Brain pericyte (primary cell): ENCODE measurements at regions not wholly inside any gene's neighbourhood (a gene's known extent, or its start where the extent isn't known, plus 50 kb on each side); places are given as distances from the start of the nearest gene placed in this dataset.
"Not testable (repeated sequence)": the region's sequence is repeated elsewhere in the genome, so short reads cannot be mapped to it uniquely, and the experiment has no call there.

ENCODE experiments used
- DNase-seq: peaks from one replicate; pipeline ENCODE4 v3.0.0-alpha.2; 2012; ENCODE audit warnings: low read depth, low spot score

DNA sequence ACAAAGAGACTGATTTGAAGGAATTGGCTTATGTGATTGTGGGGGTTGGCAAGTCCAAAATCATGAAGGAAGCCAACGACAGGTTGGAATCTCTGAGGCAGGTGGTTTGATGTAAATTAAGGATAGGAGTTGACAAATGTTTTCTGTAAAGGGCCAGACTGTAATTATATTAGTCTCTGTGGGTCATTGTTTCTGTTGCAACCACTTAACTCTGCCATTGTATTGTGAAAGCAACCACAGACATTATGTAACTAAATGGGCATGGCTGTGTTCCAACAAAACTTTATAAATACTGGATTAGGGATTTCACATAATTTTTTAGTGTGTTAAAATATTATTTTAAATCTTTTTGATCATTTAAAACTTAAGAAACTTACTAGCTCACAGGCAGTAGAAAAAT, 199.2 kb upstream of the MYLIP start:
- no peak for DNase-seq

DNA sequence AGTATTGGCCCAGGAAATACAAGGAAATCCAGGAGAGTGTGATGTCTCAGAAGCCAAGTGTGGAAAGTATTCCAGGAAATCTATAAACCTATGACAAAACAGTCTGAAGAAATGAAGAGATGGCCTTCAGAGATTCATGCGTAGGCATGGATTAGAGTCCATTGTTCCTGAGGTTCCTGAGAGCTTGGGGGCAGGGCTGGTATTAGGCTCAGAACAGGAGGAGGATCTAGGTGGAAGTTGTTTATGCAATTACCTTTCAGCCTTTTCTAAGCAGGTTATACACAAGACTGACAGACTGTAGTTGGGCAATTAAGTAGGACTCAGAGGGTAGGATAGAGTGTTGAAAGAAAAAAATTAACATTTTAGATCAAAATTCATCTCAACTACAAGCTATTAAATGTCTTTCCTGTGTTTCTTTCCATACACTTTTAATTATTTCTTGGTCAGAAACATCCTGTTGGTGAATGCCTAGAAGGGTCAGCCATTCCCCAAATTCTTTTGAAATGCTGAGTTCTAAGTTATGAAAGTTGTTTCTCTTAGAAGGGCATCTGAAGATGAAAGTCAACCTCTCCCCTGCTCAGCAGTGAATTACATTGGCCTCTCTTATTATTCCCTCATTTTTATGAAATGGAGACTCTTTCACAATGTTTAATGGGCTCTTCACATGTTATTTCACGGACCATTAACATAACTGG, 201.2 kb upstream of the MYLIP start:
- no peak for DNase-seq

DNA sequence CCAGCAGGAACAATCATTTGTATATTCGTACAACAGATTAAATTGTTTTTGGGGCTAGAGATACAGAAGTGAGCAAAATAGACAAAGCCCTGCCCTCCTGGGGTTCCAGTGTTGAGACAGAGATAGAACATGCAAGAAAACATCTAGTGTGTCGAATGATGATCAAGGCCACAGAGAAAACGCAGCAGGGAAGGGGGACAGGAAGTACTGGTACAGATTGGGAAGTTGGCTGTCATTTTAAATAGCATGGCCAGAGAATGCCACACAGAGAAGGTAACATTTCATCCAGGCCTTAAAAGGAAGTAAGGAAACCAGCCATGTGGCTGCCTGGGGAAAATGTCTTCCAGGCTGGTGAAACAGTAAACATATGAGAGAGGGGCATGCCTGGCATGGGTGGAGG, 202.6 kb upstream of the MYLIP start:
- no peak for DNase-seq

DNA sequence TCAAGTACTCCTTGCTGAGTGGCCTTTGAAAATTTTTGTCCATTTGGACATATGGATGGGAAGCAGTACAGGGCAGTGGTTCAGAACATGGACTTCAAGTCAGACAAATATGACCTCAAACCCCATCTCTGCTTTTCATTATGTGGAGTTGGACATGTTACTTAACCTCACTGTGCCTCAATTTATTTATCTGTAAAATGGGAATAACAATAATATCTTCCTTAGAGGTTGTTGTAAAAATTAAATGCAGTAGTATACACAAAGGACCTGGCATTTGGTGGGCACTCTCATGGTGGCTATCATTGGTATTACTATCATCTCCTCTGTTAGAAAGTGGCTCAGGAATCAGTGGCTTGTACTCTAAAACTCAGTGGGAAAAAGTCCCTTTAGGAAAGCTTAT, 204.0 kb upstream of the MYLIP start:
- DNase-seq, result no peak

DNA sequence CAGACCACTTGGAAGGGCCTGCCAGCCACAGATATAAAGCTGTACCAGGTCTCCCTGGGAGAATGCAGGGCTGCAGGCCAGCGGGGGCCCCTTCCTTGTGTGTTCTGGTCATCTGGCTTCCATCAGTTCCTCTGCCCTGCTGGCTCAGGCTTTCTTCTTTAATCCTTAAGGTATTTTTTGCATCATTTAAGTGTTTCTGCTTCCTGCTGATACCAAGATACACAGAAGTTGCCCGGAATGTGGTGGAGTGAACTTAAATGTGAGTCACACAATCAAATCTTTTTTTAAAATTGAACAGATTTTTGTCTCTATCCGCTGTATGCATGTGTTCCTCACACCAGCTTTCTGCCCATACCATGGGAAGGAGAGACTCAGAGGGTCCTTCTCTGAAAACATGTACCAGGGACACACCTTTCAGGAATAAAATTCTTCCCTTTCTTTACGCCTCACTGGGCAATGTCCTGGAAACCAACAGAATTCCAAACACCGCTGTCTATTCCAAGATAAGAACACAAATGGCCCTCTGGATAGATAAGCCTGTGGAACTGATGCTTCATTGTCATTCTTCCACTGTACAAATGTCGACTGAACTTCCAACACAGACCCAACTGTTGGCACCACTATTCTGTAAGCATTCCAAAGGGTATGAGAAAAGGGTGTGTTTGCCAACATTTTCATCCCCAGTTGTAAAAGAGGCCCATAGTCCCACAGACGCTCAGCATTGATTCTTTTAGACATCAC, 206.2 kb upstream of the MYLIP start:
- DNase-seq, result peak; percentile 56

DNA sequence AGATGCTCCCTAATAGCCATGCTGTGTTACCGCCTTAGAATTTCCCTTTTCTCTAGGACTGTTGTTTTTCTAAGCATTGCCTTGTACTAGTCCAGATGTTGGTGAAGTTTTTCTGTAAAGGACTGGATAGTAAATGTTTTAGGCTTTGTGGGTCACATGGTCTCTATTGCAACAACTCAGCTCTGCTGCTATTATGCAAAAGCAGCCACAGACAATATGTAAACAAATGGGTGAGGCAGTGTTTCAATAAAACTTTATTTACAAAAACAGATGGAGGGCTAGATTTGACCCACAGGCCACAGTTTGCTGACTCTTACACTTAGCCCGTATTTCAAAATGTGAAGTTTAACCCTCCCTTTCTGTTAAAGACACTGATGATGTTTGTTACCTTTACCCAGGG, 207.6 kb upstream of the MYLIP start:
- DNase-seq, result no peak

DNA sequence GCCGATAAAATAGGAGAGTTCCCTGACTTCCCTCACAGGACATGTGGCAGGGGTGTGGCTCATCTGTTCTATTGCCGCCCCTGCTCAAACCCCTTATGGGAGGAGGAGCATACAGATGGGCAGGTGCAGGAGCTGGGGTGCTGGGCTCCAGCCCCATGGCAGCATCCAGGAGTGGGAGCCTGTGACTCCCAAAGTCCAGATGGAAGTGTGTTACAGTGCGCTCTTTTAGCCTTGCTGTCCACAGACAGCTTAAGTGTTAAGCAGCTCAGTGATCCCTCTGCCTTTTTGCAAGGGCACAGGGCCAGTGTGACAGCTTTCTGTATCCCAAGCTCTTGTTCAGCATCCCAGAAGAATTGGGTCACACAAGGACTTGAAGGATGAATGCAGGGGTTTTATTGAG, 212.3 kb upstream of the MYLIP start:
- DNase-seq, result no peak

DNA sequence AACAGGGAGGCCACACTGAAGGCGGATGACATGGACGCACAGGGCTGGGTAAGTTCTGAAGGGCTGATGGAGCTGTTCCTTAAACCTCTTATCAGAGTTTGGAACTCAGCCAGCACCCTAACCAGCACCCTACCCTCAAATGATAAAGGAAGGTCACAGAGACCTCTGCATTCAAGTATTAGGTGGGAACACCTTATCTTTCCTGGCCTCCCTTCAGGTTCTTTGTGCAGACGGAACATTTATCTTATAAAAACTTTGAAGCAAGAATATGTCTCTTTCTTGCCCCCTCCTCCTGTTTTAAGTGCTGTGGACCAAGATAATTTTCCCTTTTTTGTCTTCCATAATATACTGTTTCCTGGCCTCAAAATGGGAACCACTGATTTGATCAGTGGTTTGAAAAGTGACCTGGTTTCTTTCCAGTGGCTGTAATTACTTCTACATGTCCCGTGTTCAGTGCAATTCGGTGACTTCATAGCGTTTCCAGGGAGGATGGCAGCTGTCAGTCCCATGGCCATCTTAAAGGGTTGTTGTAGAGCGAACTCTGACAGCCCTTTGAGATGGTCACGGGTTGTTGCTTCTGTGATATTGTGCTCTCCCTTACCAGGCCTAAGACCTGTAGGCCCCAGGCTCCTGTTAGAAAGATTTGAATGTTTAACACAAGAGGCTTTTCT, 213.2 kb upstream of the MYLIP start:
- DNase-seq, result no peak

DNA sequence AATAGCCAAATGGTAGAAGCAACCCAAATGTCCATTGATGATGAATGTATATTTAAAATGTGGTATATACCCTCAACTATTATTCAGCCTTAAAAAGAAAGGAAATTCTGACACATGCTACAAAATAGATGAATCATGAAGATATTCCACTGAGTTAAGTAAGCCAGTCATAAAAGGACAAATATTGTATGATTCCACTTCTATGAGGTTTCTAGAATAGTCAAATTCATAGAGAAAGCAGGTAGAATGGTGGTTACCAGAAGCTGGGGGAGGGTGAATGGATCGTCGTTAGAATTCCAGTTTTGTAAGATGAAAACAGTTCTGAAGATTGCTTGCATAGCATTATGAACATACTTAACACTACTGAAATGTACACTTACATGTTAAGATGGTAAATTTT, 214.3 kb upstream of the MYLIP start:
- DNase-seq, result no peak

DNA sequence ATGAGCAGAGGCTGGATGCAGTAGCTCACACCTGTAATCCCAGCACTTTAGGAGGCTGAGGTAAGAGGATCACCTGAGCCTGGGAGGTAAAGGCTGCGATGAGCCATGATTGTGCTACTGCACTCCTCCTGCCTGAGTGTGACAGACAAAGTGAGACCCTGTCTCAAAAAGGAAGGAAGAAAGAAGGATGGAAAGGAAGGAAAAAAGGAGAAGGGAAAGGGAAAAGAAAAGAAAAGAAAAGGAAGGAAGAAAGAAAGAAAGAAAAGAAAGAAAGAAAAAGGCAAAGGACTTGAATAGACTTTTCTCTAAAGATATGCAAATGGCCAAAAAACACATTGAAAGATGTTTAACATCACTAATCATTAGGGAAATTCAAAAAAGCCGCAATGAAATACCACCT, 215.3 kb upstream of the MYLIP start:
- DNase-seq, result no peak

DNA sequence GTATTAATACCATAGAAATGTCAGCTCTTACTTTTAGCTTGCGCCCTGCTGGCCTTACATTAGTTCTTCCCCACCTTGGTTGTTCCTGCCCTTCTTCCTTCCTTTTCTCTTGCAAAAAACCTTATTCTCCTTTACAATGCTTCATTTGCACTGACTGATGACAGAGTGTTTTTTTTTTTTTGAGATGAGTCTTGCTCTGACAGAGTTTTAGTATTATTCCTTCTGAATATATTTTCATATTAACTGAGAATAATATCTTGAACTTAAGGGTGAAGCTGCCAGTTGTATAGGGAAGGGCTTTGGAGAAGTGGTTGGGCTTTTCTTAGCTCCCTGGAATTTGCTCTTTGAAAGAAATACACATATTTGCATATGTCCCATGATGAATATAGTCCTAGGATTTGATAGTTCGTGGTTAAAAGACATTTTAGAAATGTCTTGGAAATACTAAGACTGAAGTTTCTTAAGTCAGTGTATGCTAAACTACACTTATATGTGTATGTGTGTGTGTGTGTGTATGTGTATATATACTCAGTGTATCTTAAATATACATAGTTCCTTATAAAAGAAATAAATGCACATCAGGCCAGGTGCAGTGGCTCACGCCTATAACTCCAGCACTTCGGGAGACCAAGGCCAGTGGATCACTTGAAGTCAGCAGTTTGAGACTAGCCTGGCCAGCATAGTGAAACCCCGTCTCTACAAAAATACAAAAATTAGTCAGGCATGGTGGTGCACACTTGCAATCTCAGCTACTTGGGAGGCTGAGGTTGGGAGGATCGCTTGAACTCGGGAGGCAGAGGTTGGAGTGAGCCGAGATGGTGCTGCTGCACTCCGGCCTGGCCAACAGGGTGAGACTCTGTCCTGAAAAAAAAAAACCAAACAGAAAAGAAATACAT, 216.1 kb upstream of the MYLIP start:
- no peak for DNase-seq

DNA sequence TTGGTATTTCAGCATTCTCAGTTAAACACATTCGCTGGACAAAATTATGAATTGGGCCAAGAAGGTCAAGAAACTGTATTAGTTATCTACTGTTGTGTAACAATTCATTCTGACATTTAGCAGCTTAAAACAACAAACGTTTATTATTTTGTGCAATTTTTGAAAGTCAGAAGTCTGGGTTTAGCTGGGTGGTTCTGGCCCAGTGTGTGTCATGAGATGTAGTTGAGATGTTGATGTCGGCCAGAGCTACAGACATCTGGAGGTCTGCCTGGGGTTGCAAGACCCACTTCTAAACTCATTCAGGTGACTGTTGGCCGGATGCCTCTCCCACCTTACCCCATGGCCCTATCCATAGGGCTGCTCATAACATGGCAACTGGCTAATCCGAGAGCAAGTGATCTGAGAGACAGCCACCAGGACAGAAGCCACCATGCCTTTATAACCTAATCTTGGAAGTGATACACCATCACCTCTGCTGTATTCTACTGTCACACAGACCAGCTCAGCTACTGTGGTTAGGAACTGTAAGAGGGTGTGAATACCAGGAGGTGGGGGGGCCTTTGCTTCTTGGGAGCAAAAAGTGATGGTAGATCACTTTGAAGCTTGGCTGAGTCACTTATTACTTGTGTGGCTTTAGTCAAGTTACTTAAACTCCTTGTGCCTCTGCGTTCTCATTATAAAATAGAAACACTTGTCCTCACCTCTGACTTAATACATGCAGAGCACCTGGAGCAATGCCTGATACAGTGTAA, 217.0 kb upstream of the MYLIP start:
- no peak for DNase-seq

DNA sequence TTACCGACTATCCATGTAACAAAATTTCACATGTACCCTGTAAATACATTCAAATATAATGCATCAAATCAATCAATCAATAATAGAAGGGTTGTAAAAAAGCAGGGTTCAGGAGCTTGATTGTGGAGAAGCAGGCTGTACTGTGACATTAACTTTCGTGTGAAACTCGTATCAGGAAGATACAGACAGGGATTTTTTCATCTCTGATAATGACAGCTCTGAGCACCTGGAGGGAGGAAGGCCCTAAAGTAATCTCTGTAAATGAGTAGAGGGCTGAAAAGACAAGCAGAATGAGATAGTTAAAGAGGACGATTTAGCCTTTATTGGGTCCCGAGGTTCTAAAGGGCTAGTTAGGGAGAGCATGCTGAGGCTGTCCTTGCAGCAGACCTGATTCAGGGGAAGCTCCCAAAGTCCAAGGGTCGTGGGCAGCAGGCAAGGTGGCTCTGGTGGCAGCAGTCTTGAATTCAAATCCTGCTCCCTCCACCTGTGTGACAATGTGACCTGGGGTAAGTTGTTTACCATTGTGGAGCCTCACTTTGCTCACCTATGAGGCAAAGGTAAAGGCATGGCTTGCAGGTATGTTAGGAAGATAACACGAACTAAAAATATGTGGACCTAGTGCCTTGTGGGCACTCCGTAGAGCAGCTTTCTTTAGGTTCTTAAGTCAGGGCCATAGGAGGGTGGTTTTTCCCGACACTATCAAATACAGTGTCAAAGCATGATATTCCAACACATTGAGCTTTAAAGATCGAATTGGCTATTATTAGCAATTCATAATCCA, 219.4 kb upstream of the MYLIP start:
- no peak for DNase-seq

DNA sequence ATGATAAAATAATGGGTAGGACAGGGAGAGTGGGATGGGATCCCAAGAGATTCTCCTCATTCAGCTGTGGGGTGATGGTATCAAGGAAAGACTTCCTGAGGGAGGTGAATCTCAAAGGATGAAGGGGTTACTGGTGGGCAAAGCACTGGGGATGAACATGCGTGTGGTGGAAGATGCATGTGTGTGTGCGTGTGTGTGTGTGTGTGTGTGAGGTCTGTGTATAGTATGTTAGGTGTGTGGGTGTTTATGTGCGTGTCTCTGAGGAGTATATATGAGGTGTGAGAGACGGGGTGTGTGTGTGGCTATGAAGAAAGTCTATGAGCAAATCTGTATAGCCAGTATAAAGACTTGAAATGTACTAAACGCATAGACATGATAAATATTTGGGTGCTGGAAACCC, 220.0 kb upstream of the MYLIP start:
- no peak for DNase-seq

DNA sequence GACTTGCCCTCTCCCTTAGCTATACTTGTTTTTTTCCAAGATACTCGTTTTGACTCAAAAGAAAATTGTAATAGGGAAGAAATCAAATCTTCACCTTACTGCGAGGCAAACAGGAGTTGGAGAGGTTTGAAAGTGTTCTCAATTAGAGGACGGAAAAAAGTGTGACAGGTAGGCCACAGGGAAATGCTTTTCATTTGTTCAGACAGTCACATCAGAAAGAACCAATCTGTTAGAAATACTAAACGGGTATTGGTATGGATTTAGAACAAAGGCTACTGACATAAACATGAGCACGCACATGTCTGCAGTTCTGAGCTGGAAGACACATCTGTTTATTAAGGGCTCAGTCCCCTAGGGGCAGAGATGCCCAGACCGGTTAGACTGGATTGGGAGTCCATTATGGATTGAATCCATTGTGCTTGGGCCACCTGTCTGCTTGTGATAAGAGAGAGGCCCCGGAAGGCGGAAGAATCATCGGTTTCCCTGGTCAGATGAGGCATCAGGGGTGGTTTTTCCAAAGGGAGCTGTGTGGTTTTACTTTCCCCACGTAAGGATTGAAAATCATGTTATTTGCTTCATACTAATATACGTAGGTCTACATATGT, 220.9 kb upstream of the MYLIP start:
- no peak for DNase-seq

DNA sequence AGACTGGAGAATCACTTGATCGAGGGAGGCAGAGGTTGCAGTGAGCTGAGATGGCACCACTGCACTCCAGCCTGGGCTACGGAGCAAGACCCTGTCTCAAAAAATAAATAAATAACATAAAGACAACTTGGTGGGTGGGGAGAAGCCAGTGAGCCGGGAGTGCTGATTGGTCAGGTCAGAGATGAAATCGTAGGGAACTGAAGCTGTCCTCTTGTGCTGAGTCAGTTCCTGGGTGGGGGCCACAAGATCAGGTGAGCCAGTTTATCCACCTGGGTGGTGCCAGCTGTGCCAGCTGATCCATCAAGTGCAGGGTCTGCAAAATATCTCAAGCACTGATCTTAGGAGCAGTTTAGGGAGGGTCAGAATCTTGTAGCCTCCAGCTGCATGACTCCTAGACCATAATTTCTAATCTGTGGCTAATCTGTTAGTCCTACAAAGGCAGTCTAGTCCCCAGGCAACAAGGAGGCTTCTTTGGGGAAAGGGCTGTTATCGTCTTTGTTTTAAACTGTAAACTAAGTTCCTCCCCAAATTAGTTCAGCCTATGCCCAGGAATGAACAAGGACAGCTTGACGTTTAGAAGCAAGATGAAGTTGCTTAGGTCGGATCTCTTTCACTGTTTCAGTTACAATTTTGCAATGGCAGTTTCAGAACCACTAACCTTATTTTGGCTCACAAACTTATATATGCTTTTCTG, 221.5 kb upstream of the MYLIP start:
- not testable (repeated sequence) for DNase-seq

DNA sequence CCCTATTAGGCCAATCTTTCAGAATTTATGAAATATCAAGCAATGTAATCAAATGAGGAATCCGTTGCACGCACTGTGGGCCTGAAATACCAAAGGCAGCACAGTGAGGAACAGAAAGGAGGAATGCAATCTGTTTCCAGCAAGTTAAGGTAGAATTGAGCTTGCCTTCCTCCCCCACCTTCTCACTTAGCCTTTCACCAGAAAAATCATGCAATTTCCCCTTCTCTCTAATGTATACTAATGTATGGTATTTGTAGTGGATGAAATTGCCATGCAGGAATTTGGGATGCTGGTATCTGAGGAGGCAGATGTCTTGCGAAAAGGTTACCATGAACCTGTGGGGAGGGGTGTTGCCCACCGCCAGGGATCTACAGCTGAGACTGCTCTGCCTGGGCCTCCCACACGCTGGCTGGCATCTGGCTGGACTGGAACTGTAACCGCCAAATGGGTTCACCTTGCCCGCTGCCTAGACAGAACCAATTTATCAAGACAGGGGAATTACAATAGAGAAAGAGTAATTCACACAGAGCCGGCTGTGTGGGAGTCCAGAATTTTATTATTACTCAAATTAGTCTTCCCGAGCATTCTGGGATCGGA, 222.4 kb upstream of the MYLIP start:
- DNase-seq, result no peak

DNA sequence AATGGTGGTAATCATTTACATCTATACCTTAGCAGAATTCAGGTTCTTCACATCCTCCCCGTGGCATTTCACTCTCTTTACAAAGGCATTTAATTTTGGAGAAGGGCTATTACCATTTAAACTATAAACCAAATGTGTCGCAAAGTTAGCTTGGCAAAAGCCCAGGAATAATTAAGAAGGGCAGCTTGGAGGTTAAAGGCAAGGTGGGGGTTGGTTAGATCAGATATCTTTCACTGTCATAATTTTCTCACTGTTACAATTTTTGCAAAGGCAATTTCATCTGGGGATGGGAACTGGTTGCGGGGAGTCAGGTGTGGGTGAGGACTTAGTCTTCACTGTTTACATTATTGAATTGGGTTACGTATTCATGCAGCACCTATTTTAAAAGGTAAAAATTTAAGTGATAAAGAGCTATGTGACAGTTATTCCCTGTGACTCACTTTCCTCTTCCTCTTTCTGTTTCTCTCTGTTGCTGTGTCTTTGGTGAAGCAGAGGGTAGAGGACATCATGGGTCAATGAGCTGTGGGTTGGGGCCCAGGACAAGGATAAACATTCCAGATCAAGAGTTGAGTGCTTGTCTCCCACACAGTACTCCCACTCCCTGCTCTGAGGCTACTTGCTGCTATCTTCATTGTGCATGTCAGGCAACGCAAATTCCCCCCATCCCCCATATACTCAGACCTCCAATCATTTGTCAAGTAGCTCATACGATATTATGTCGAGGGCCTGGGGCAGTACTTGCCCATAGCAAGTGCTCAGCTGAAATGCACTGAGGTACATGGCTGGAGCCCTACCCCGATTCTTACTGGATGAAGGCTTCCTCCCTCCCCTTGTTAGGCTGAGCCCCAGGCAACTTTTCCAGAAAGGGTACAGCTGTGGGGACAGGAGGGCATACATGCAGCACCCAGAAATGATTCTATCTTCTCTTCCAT, 223.1 kb upstream of the MYLIP start:
- no peak for DNase-seq
